ENCODE measurements at regions not wholly inside any gene's neighbourhood (a gene's known extent, or its start where the extent isn't known, plus 50 kb on each side); places are given as distances from the start of the nearest gene placed in this dataset.
A peak's percentile ranks its signal among the peaks of the same experiment; 100 is the strongest.

- Mint-ChIP-seq H3K36me3 (ENCODE audit: low read depth, unreplicated experiment) (no peaks in the 10 kb centered on the region), H3K4me1 (ENCODE audit: unreplicated experiment) (peaks cover 3% of the 10 kb centered on the region), H3K27me3 (ENCODE audit: unreplicated experiment) (peaks cover 8% of the 10 kb centered on the region), H3K27ac (ENCODE audit: unreplicated experiment) (no peak overlapping the region), H3K9me3 (ENCODE audit: unreplicated experiment) (no peaks in the 10 kb centered on the region), H3K4me3 (ENCODE audit: unreplicated experiment) (no peak overlapping the region)
- no peak for TF ChIP-seq CTCF (IDR thresholded peaks at IDR 0.05; ENCODE audit: unreplicated experiment)
- no peak for DNase-seq (ENCODE audit: low spot score)
Observed at GRCh38 chr1:201707656-201708055, 121.3 kb upstream of the IPO9 start.

GRCh38 chr1:201708085-201708512 is 120.9 kb upstream of the IPO9 start:
- Mint-ChIP-seq H3K27ac (ENCODE audit: unreplicated experiment) (no peak overlapping the region), H3K4me1 (ENCODE audit: unreplicated experiment) (peaks cover 7% of the 10 kb centered on the region)
- TF ChIP-seq CTCF (IDR thresholded peaks at IDR 0.05; ENCODE audit: unreplicated experiment), result no peak

GRCh38 chr1:201708691-201709090 is 120.3 kb upstream of the IPO9 start:
- no peak overlapping the region for H3K27ac Mint-ChIP-seq (ENCODE audit: unreplicated experiment)
- no peak for TF ChIP-seq CTCF (IDR thresholded peaks at IDR 0.05; ENCODE audit: unreplicated experiment)
- no peak for DNase-seq (ENCODE audit: low spot score)
- H3K9me3 Mint-ChIP-seq (ENCODE audit: unreplicated experiment), result no peaks in the 10 kb centered on the region
- peaks cover 11% of the 10 kb centered on the region for H3K27me3 Mint-ChIP-seq (ENCODE audit: unreplicated experiment)
- no peak overlapping the region for H3K4me3 Mint-ChIP-seq (ENCODE audit: unreplicated experiment)
- H3K36me3 Mint-ChIP-seq (ENCODE audit: low read depth, unreplicated experiment), result peaks cover 4% of the 10 kb centered on the region
- peaks cover 13% of the 10 kb centered on the region for H3K4me1 Mint-ChIP-seq (ENCODE audit: unreplicated experiment)

More at GRCh38 chr1:201708085-201708512, 120.9 kb upstream of the IPO9 start:
- H3K36me3 Mint-ChIP-seq (ENCODE audit: low read depth, unreplicated experiment), result peaks cover 2% of the 10 kb centered on the region
- DNase-seq (ENCODE audit: low spot score), result no peak
- H3K27me3 Mint-ChIP-seq (ENCODE audit: unreplicated experiment), result peaks cover 8% of the 10 kb centered on the region
- no peak overlapping the region for H3K4me3 Mint-ChIP-seq (ENCODE audit: unreplicated experiment)
- no peaks in the 10 kb centered on the region for H3K9me3 Mint-ChIP-seq (ENCODE audit: unreplicated experiment)

GRCh38 chr1:201709564-201710295 is 119.2 kb upstream of the IPO9 start:
- H3K4me1 Mint-ChIP-seq (ENCODE audit: unreplicated experiment), result peaks cover 19% of the 10 kb centered on the region
- H3K27me3 Mint-ChIP-seq (ENCODE audit: unreplicated experiment), result peaks cover 11% of the 10 kb centered on the region
- DNase-seq (ENCODE audit: low spot score), result peak; percentile 78
- no peaks in the 10 kb centered on the region for H3K9me3 Mint-ChIP-seq (ENCODE audit: unreplicated experiment)
- peak; percentile 90 for TF ChIP-seq CTCF (IDR thresholded peaks at IDR 0.05; ENCODE audit: unreplicated experiment)
- peaks cover 10% of the 10 kb centered on the region for H3K36me3 Mint-ChIP-seq (ENCODE audit: low read depth, unreplicated experiment)
- H3K4me3 Mint-ChIP-seq (ENCODE audit: unreplicated experiment), result no peak overlapping the region
- no peak overlapping the region for H3K27ac Mint-ChIP-seq (ENCODE audit: unreplicated experiment)
